HUES48 (cell line): ENCODE measurements at regions not wholly inside any gene's neighbourhood (a gene's known extent, or its start where the extent isn't known, plus 50 kb on each side); places are given as distances from the start of the nearest gene placed in this dataset.

Source experiments
- H3K27ac ChIP-seq: one replicate; pipeline ENCODE4 v1.7.0; 2013; ENCODE audit warnings: low read depth, low read length, inconsistent platforms
- H3K27me3 ChIP-seq: 2 replicates; pipeline ENCODE4 v1.6.1; 2013; ENCODE audit warnings: mild to moderate bottlenecking, low read length; ENCODE audit not compliant: control insufficient read depth, insufficient read depth
- H3K36me3 ChIP-seq: 2 replicates; pipeline ENCODE4 v1.6.1; 2013; ENCODE audit warnings: low read length; ENCODE audit not compliant: control insufficient read depth, insufficient read depth
- H3K4me1 ChIP-seq: 2 replicates; pipeline ENCODE4 v1.6.1; 2013; ENCODE audit warnings: mild to moderate bottlenecking, low read length; ENCODE audit not compliant: control insufficient read depth, insufficient read depth
- H3K4me3 ChIP-seq: 2 replicates; pipeline ENCODE4 v1.5.1; 2013; ENCODE audit warnings: mild to moderate bottlenecking, low read depth, low read length
- H3K9ac ChIP-seq: 2 replicates; pipeline ENCODE4 v1.6.1; 2013; ENCODE audit warnings: mild to moderate bottlenecking, low read depth, low read length, moderate library complexity
- H3K9me3 ChIP-seq: 2 replicates; pipeline ENCODE4 v1.6.1; 2013; ENCODE audit warnings: low read length; ENCODE audit not compliant: control insufficient read depth, insufficient read depth

DNA sequence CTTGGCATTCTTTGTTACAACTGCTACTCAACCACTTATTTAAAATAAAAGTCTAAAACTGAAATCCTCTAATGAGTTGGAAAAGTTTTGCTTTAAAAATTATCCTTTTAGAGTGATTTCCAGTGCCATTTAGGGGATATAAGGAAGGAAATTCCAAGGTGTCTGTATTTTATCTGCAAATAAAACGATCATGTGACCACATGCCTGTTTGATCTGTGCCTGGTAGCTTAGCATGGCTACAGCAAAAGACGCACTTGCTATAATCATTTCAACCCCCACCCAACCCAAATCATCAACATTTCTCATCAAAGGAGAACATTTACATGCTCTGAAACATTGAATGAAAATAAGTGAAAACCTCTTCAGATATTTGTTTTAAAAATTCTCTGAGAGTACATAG lies 615.1 kb downstream of the IRS1 start:
- Histone ChIP-seq H3K9me3 (no peaks in the 10 kb centered on the region), H3K4me3 (no peak overlapping the region), H3K4me1 (peaks cover 20% of the 10 kb centered on the region), H3K36me3 (no peaks in the 10 kb centered on the region), H3K27ac (no peak overlapping the region), H3K27me3 (no peaks in the 10 kb centered on the region), H3K9ac (no peak overlapping the region)

DNA sequence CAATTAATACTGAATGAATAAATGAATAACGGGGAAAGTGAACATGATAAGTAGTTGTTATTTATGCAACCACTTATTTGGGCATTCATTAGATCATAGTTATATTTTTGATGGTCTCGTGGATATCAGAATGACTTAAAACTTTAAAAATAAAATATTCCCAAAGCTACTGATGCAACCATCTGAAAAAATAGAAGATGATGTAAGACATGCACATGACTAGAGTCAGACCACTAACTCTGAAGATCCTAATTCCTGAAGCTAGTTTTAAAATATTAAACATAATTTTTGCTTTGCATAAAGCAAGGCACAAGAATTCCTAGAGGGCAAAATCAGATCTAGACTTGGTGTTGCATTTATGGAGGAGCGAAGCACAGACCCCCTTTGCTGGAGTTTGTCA lies 616.1 kb downstream of the IRS1 start:
- H3K27ac ChIP-seq: no peak overlapping the region
- no peaks in the 10 kb centered on the region for H3K27me3 ChIP-seq
- peaks cover 20% of the 10 kb centered on the region for H3K4me1 ChIP-seq
- no peak overlapping the region for H3K9ac ChIP-seq
- H3K36me3 ChIP-seq: no peaks in the 10 kb centered on the region
- H3K9me3 ChIP-seq: no peaks in the 10 kb centered on the region
- no peak overlapping the region for H3K4me3 ChIP-seq

DNA sequence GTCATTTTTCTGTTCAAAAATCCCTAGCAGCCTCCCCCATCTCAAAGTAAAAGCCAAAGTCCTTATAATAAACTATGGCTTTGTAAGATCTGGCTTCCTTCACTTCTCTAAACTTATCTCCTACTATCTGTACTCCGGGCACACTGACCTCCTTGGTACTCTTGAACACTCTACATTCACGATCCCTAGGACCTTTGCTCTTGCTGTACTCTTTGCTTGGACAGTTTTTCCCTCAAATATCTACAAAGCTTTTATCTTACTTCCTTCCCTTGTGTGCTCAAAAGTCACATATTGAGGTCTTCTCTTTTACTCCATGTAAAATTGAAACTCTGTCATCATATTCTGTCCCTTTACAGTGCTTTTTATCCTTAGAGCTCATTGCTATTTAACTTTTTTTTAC lies 616.6 kb downstream of the IRS1 start:
- Histone ChIP-seq H3K27ac (no peak overlapping the region), H3K27me3 (no peaks in the 10 kb centered on the region)

DNA sequence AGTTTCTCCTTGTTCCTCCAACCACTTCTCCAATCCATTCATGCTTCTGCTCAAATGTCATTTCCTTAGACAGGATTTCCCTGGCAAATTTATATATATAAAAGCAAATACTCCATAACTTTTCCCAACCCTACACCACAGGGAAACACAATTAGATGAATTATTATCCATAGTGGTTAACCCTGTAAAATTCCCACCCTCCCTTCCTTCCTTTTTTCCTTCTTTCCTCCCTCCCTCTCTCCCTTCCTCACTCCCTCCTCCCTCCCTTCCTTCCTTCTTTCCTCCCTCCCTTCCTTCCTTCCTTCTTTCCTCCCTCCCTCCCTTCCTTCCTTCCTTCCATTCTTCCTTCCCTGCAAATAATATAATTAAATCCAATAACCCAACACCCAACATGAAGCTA lies 617.7 kb downstream of the IRS1 start:
- Histone ChIP-seq H3K36me3 (no peaks in the 10 kb centered on the region), H3K9me3 (peaks cover 7% of the 10 kb centered on the region; the same call in 1 of the 2 replicates), H3K4me1 (peaks cover 20% of the 10 kb centered on the region), H3K4me3 (no peak overlapping the region), H3K9ac (no peak overlapping the region), H3K27me3 (no peaks in the 10 kb centered on the region), H3K27ac (no peak overlapping the region)

More for the DNA sequence above, 616.6 kb downstream of the IRS1 start:
- Histone ChIP-seq H3K9me3 (no peaks in the 10 kb centered on the region), H3K36me3 (no peaks in the 10 kb centered on the region), H3K4me1 (peaks cover 20% of the 10 kb centered on the region), H3K9ac (no peak overlapping the region), H3K4me3 (no peak overlapping the region)

DNA sequence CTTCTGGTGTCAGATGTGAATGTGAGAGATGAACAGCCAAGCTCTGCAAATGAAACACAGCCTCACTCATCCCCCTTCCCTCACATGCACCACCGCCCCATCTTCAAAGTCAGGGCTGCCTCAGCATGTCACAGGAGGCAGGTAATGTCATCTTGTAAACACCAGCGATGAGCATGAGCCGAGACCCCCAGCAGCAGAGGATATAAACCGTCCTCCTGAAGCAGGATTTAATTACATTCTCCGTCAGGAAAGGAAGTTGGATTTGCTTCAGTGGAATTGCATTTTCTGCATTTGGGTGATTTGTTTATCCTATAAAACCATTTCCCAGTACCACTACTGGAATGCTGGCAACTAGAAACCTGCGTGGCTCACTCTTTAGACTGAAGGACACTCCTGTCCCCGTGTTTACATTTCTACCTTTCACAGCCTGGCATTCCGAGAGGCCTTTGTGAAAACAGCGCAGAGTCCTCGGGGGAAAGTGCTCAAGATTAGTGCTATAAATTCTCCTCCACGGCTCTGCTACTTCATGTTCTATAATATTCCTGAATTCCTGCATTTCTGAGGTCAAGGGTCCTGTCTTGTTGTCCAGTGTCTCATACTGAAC lies 619.2 kb downstream of the IRS1 start:
- Histone ChIP-seq H3K4me3 (no peak overlapping the region), H3K4me1 (peaks cover 11% of the 10 kb centered on the region), H3K27ac (no peak overlapping the region), H3K27me3 (no peaks in the 10 kb centered on the region), H3K9ac (no peak overlapping the region), H3K9me3 (peaks cover 7% of the 10 kb centered on the region; the same call in 1 of the 2 replicates), H3K36me3 (no peaks in the 10 kb centered on the region)

- no peak overlapping the region for H3K9ac ChIP-seq
- H3K4me1 ChIP-seq: no peaks in the 10 kb centered on the region
- no peaks in the 10 kb centered on the region for H3K36me3 ChIP-seq
- H3K9me3 ChIP-seq: peaks cover 7% of the 10 kb centered on the region; the same call in 1 of the 2 replicates
- no peaks in the 10 kb centered on the region for H3K27me3 ChIP-seq
- H3K27ac ChIP-seq: no peak overlapping the region
- H3K4me3 ChIP-seq: no peak overlapping the region
Observed at GRCh38 chr2:226179010-226179409, 620.6 kb downstream of the IRS1 start.

- no peak overlapping the region for H3K9ac ChIP-seq
- no peak overlapping the region for H3K27ac ChIP-seq
- H3K4me3 ChIP-seq: no peak overlapping the region
- no peaks in the 10 kb centered on the region for H3K36me3 ChIP-seq
- H3K4me1 ChIP-seq: no peaks in the 10 kb centered on the region
- peaks cover 7% of the 10 kb centered on the region; the same call in 1 of the 2 replicates for H3K9me3 ChIP-seq
- H3K27me3 ChIP-seq: no peaks in the 10 kb centered on the region
Observed at GRCh38 chr2:226176283-226176984, 623.2 kb downstream of the IRS1 start.

- Histone ChIP-seq H3K9me3 (peaks cover 7% of the 10 kb centered on the region; the same call in 1 of the 2 replicates), H3K27ac (no peak overlapping the region), H3K27me3 (no peaks in the 10 kb centered on the region), H3K9ac (no peak overlapping the region), H3K36me3 (no peaks in the 10 kb centered on the region), H3K4me1 (no peaks in the 10 kb centered on the region), H3K4me3 (no peak overlapping the region)
Observed at GRCh38 chr2:226174390-226174789, 625.2 kb downstream of the IRS1 start.

- no peak overlapping the region for H3K27ac ChIP-seq
- no peaks in the 10 kb centered on the region for H3K27me3 ChIP-seq
- peaks cover 7% of the 10 kb centered on the region; the same call in 1 of the 2 replicates for H3K9me3 ChIP-seq
- H3K4me1 ChIP-seq: peaks cover 10% of the 10 kb centered on the region
- H3K4me3 ChIP-seq: no peak overlapping the region
- H3K9ac ChIP-seq: no peak overlapping the region
- no peaks in the 10 kb centered on the region for H3K36me3 ChIP-seq
Observed at GRCh38 chr2:226172939-226173338, 626.7 kb downstream of the IRS1 start.

DNA sequence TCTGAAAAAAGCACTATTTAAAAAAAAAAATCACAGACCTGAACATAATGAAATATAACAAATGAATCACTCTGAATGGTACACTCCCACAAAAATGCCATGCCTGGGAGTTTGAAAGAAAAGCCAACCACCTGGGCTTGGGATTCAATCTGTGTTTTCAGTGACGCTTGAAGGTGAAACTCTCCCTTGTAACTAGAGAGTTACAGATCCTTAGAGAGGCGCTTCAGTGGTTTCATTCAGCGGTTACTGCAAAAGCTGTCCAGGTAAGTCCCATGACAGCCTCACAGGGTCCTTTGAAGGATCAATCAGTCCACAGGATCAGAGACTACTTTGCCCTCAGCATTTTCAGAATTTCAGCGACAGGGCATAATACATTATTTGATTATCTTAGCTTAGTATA lies 627.3 kb downstream of the IRS1 start:
- H3K36me3 ChIP-seq: no peaks in the 10 kb centered on the region
- H3K27ac ChIP-seq: no peak overlapping the region
- H3K4me1 ChIP-seq: peaks cover 10% of the 10 kb centered on the region
- H3K9ac ChIP-seq: no peak overlapping the region
- H3K9me3 ChIP-seq: peaks cover 3% of the 10 kb centered on the region; the same call in 1 of the 2 replicates
- H3K4me3 ChIP-seq: no peak overlapping the region
- H3K27me3 ChIP-seq: no peaks in the 10 kb centered on the region

- no peaks in the 10 kb centered on the region for H3K9me3 ChIP-seq
- H3K36me3 ChIP-seq: no peaks in the 10 kb centered on the region
- H3K27ac ChIP-seq: no peak overlapping the region
- H3K4me3 ChIP-seq: no peak overlapping the region
- no peak overlapping the region for H3K9ac ChIP-seq
- peaks cover 10% of the 10 kb centered on the region for H3K4me1 ChIP-seq
- H3K27me3 ChIP-seq: no peaks in the 10 kb centered on the region
Observed at GRCh38 chr2:226169751-226170581, 629.7 kb downstream of the IRS1 start.
